ENCODE measurements at regions not wholly inside any gene's neighbourhood (a gene's known extent, or its start where the extent isn't known, plus 50 kb on each side); places are given as distances from the start of the nearest gene placed in this dataset.

DNA sequence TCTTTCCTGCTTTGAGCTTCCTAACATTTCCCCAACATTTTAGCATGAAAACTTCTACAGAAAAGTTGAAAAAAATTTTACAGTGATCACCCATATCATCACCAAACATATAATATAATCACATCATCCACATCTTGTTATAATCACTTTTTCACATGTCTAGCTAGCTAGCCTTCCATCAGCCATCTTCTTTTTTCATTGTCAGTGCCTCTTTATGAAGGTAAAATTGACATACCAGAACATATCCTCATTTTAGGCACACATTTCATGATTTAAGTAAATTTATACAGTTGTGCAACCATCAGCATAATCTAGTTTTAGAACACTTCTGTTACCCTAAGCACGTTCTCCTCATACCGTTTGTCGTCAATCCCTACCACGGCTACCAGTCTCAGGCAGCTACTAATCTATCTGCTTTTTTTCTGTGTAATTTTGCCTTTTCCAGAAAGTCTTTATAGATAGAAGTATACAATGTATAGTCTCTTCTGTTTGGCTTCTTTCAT is 73.7 kb downstream of the VEGFA start:
- TF ChIP-seq TCF7L2 (IDR thresholded peaks at IDR 0.05; ENCODE audit: low read depth, low read length) (no peak), CTCF (IDR thresholded peaks at IDR 0.05) (no peak), SIN3A (IDR thresholded peaks at IDR 0.05; ENCODE audit: borderline replicate concordance, insufficient read depth, low read depth, low read length) (no peak)
- TF ChIP-seq, protein P1, sequence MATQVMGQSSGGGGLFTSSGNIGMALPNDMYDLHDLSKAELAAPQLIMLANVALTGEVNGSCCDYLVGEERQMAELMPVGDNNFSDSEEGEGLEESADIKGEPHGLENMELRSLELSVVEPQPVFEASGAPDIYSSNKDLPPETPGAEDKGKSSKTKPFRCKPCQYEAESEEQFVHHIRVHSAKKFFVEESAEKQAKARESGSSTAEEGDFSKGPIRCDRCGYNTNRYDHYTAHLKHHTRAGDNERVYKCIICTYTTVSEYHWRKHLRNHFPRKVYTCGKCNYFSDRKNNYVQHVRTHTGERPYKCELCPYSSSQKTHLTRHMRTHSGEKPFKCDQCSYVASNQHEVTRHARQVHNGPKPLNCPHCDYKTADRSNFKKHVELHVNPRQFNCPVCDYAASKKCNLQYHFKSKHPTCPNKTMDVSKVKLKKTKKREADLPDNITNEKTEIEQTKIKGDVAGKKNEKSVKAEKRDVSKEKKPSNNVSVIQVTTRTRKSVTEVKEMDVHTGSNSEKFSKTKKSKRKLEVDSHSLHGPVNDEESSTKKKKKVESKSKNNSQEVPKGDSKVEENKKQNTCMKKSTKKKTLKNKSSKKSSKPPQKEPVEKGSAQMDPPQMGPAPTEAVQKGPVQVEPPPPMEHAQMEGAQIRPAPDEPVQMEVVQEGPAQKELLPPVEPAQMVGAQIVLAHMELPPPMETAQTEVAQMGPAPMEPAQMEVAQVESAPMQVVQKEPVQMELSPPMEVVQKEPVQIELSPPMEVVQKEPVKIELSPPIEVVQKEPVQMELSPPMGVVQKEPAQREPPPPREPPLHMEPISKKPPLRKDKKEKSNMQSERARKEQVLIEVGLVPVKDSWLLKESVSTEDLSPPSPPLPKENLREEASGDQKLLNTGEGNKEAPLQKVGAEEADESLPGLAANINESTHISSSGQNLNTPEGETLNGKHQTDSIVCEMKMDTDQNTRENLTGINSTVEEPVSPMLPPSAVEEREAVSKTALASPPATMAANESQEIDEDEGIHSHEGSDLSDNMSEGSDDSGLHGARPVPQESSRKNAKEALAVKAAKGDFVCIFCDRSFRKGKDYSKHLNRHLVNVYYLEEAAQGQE (IDR thresholded peaks at IDR 0.05; ENCODE audit: insufficient read depth in 1 of 2, low read depth in 2 of 2, low read length in 1 of 2): no peak

Data from Panc1 (cell line).